Left colon (tissue), 2 donors: ENCODE measurements at regions not wholly inside any gene's neighbourhood (a gene's known extent, or its start where the extent isn't known, plus 50 kb on each side); places are given as distances from the start of the nearest gene placed in this dataset.
"Not testable (repeated sequence)": the region's sequence is repeated elsewhere in the genome, so short reads cannot be mapped to it uniquely, and the experiment has no call there.

Experiments
- ATAC-seq: fragments of 200-7000 bp; cut with Tn5 transposase; one replicate; pipeline ENCODE4 v1.9.1; 2020; ENCODE audit warnings: mild to moderate bottlenecking, moderate library complexity
- DNase-seq, 2 donors: peaks; one replicate each; pipeline ENCODE4 v3.0.0-alpha.2; 2020
- intact Hi-C, 2 donors: fragments of 100-400 bp; cut with DNase I in 1 of 2; cut with micrococcal nuclease in 1 of 2; formaldehyde crosslinking; loops; one replicate each; pipeline versions ENCODE4 v1.11.2 to v1.14.0; 2022; cut with DNase I, micrococcal nuclease
- donor health status: DM: no; HTN: no; CAD: no.
- donor health status: DM: yes; HTN: yes; CAD: no.

DNA sequence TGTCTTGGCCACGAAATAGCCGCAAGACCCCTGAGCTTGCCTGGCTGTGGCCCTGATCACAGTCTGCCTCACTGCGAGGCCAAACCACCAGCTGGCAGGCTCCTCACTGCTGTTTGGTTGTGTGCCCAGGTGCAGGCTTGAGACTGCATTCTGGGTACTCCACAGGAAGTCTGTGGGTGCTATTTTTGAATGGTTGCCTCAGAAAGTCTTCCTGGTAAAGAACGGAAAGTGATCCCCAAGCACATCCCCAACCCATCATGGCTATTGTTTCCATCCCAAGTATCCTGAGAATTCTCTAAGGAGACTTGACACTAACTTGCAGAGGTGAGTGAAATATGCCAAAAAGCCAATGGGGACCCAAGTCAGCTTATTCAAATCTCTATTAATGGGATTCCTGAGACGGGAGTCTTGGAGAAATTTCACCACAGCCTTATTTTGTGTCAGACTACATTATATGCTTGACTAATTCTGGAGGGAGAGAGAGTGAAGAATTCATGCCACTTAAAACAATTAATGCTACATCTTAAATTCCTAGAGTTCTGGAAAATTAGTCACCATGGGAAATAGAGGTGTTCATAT is 170.9 kb downstream of the RAMP3 start:
- ATAC-seq (no peak), DNase-seq (no peak)
- intact Hi-C loops, result no loop called here

DNA sequence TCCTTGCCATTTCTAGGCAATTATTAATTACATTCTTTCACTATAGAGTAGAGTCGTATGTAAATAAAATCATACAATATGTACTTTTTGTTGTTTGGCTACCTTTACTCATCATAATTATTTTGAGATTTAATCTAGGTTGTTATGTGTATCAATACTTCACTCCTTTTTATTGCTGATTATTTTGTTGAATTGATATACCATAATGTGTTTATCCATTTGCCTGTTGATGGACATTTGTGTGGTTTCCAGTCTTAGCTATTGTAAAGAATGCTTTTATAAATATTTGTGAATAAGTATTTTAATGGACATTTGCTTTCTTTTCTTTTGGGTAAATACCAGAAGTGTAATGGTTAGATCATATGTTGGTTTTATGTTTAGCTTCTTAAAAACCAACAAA is 174.0 kb downstream of the RAMP3 start:
- intact Hi-C loops, result no loop called here
- ATAC-seq, result no peak
- no peak for DNase-seq

DNA sequence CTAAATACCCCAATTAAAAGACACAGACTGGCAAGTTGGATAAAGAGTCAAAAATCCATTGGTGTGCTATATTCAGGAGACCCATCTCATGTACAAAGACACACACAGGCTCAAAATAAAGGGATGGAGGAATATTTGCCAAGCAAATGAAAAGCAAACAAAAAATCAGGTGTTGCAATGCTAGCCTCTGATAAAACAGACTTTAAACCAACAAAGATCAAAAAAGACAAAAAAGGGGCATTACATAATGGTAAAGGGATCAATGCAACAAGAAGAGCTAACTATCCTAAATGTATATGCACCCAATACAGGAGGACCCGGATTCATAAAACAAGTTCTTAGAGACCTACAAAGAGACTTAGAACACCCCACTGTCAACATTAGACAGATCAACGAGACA is 177.4 kb downstream of the RAMP3 start:
- DNase-seq, intact Hi-C loops, ATAC-seq: not testable (repeated sequence)

DNA sequence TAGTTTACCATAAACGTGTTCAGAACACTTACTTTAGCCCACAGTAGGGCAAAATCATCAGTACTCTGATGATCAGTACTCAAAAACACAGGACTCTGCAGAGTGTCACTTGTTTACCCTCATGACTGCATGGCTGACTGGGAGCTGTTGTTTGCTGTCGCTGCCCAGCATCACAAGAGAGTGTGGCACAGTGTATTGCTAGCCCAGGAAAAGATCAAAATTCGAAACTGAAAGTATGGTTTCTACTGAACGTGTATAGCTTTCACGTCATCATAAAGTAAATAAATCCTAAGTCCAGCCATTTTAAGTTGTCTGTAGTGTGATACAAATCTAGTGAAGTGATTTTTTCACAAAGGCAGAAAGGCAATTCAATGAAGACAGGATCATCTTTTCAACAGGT is 184.6 kb downstream of the RAMP3 start:
- ATAC-seq (no peak), DNase-seq (no peak)
- intact Hi-C loops, result no loop called here

DNA sequence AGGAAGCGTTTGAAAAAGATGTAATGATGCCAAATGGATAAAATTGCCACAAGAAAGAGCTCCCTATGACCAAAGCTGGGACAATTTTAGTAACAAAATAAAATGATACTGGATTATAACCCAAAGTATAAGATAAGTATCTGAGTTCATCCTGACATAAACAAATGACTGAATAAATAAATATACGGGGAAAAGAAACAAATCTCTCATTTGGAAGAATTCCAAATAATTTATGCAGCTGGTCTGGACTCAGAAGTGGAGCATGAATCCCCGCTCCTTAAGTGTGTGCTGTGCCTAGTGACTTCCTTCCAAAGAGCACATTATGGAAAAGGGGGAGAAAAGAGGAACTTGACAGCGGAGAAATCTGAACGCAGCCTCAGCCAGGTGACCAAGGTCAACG is 186.2 kb downstream of the RAMP3 start:
- DNase-seq, result no peak
- ATAC-seq, result no peak
- intact Hi-C loops, result no loop called here

DNA sequence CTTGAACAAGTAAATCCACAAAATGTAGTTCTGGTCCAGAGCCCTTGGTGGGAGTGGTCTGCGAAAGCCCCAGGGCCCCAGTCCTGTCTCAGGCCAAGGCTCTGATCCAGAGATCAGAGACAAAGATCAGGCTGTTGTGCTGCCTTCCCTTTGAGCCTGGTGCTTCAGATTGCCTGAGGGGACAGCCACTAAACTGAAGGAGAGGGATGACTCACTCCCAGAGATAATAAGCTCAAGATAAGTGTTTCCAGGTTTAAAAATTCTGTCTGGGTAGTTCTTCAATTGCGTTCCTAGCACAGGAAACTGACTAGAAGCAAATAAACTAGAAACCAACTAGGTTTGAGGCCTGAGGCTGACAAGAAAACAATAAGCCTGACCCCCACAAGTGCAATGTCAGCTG is 190.2 kb downstream of the RAMP3 start:
- DNase-seq (no peak), ATAC-seq (no peak)
- intact Hi-C loops, result no loop called here

DNA sequence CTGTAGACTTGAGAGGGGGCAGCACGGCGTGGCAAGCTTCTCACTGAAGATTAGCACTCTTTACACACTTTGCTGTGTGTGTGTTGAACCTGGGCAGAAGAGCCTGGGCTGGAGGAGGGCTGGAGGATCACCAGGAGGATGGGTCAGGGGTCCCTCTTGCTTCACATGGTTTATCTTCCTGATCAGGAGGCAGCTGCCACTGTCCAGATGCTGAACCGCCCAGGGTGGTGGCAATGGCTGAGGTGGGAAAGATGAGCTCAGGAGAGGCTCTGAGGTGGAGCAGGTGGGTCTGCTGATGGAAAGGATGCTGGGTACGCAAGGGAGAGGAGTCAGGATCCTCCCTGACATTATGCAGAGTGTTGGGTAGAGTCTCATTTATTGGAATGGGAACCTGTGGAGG is 191.5 kb downstream of the RAMP3 start:
- DNase-seq, result no peak
- ATAC-seq, result no peak
- intact Hi-C loops, result no loop called here

DNA sequence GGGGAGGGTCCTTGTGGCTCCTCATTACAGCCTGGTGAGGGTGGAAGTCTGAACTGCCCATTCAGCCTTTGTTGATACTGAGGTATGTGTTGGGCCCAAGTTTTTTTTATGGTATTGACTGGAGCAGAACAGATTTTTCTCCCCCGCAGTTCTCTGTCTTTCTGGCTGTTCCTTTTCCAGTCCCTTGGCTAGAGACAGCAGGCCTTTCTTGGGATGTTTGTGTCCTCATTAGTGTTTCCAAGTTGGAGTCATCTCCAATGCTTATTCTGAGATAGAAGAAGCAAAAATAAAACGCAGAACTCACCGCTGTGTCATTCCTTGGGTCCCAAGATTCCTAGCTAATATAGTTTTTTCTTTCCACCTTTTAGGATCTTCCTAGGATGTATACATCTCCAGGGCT is 193.3 kb downstream of the RAMP3 start:
- DNase-seq (no peak), ATAC-seq (no peak)
- intact Hi-C loops, result no loop called here

DNA sequence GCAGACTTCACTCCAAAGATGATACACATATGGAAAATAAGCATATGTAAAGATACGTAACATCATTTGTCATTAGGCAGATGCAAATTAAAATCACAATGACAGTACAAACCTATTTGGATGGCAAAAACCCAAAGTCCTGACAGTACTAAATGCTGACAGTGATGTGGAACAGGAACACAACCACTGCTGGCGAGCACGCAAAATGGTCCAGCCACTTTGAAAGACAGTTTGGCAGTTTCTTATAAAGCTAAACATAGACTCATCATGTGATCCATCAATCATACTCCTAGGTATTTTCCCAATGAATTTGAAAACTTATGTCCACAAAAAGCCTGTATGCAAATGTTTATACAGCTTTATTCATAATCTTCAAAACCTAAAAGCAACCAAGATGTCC is 200.7 kb downstream of the RAMP3 start:
- DNase-seq, result no peak
- intact Hi-C loops, result no loop called here
- ATAC-seq, result no peak

DNA sequence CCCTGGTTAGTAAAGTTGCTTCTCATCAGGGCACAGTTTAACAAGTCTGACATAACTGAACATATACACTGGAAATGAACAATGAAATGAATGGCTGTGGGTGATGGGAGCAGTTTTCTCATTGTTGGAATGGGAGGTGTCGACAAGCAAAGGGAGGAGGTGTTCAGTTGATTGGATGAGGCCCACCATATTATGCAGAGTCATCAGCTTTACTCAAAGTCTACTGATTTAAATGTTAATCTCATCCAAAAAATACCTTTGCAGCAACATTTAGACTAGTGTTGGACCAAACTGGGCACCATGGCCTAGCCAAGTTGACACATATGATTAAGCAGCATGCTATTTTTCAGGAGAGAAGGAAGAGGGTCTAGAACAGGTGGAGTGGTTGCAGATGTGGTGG is 201.7 kb downstream of the RAMP3 start:
- no peak for DNase-seq
- no peak for ATAC-seq
- intact Hi-C loops, result no loop called here

DNA sequence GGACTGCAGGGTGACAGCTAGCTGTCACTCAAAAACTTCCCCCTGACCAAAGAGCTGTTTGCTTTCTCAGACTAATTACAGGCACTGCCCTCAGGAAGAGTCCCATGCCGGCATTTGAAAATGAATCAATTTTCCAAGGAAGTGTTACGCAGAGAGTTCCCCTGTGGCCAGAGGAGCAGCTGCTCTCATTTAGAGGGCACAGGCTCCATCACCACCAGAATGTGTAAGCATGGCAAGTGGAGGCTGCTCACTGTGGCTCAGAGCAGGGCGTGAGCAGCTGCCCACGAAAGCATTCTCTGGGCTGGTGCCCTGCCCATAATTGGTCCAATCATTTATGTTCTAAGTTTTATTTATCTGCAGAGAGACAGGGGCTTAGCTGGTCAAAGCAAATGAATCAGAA is 202.2 kb downstream of the RAMP3 start:
- DNase-seq (no peak), ATAC-seq (no peak)
- intact Hi-C loops, result no loop called here

DNA sequence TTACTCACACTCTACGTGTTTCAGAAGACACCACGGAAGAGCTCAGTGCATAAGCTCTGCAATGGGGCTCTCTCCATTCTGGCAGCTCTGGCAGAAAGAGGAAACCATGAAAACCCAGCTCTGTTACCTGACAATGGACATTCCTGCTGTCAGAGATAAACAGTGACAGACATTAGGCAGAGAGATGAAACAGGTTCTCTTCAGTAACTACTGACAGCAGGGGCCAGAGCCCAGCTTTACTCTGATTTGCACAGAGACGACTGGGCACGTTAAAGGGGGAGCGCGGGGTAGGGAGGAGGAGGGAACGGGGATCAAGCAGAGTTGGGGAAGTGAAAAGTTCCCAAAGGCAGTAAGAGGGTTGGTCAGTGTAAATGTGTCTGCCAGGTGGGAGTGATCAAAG is 206.1 kb downstream of the RAMP3 start:
- ATAC-seq (no peak), DNase-seq (no peak)
- intact Hi-C loops, result no loop called here

DNA sequence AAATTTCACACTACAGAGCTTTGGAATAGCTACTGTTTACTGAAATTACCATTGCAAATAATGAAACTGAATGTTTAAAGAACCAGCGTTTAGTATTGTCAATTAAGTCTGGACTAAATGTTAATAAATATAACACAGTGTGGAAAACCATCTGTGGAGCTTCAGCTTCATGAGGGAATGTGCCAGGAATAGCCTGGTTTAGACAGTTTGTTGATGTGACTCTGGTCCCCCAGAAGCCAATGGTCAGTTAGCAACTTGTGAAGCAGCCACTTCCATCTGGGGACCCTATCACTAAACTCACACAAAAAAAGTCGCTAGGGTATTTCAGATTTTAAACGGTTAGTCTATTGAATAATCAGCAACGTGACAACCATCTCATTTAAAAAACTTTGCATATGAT is 207.8 kb downstream of the RAMP3 start:
- intact Hi-C loops, result no loop called here
- ATAC-seq (no peak), DNase-seq (no peak)

DNA sequence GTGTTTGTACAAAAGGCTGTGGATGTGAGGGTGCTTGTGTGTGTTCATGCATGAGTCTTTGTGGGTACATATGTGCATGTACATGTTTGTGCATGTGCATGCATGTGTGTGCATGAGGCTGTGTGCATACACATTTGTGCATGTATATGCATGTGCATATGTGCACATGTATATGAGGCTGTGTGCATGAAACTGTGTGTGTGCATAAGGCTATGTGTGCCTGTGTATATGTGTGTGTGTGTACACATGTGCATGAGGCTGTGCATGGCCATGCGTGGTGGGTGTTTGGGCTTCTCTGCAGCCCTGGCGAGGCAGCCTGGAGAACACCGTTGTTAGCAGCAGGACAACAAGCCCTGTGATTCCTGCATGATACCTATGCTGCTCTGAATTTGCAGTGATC is 207.7 kb upstream of the ADCY1 start:
- DNase-seq (no peak), ATAC-seq (no peak)
- intact Hi-C loops, result no loop called here

DNA sequence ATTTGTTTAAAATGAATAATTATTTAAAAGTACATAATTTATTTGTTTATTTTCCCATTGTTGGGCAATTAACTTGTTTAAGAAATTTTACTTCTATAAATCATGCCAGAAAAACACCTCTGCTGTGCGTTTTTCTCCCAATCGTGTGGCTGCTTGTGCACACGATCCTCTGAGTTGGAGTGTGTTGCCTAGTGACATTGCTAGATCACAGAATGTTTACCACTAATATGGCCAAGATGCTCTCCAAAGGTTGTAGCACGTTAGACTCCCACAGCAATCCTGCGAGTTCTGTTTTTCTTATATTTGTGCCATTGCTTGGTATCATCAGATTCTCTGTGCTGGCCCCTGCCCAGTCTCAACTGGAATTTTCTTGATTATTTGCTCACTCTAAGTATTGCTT is 207.1 kb upstream of the ADCY1 start:
- DNase-seq (no peak), ATAC-seq (no peak)
- intact Hi-C loops, result no loop called here

DNA sequence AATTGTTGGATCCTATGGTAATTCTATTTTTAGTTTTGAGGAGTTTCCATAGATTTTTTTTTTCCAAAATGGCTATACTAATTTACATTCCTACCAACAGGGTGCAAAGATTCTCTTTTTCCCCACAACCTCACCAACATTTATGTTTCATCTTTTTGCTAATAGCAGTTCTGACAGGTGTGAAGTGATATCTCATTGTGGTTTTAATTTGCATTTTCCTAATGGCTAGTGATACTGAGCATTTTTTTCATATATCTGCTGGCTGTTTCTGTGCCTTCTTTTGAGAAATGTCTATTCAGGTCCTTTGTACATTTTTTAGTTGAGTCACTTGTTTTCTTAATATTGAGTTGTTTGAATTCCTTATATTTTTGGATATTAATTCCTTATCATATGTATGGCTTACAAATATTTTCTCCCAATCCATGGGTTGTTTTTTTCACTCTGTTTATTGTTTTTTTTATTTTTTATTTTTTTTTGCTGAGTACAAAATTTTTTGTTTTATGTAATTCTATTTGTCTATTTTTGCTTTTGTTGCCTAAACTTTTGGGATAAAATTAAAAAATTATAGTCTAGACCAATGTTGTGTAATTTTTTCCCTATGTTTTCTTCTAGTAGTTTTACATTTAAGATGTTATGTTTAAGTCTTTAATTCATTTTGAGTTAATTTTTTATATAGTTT is 205.9 kb upstream of the ADCY1 start:
- ATAC-seq, result no peak
- no peak for DNase-seq
- intact Hi-C loops, result no loop called here

DNA sequence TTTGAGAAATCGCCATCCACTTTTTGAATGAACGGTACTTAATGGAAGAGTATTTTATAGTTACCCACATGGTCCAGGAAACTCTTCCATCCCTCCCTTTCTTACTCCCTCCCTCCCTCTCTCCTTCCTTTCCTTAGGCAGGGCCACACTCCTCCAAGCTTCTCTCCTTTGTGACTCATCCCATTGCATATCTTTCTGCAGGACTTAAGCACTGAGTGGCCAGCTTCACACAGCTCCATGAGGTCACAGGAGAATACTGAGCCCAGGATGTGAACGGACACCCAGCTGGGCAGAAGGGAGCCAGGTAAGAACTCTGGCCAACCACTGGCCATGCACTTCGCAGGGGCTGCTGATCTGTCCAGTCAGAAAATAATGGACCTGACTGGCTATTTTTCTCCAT is 189.7 kb upstream of the ADCY1 start:
- DNase-seq, result no peak
- ATAC-seq, result no peak
- intact Hi-C loops, result no loop called here

DNA sequence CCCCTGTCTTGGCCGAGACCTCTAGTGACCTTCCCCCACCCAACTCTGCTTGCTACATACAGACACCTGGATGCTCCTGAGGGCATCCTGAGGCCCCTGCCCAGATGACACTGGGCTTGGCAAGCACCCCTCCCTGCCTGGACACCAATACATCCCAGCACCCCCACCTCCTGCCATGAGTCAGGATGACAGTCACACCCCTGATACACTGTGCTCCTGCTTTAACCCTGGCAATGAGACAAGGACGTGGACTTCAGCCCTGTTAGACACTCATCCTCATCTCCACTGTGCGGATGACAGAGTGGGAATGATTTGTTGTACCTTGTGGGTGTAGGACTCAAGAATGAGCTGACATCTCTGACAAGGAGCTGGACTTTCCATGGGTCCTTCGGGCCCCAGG is 186.3 kb upstream of the ADCY1 start:
- no peak for DNase-seq
- ATAC-seq, result no peak
- intact Hi-C loops, result no loop called here

DNA sequence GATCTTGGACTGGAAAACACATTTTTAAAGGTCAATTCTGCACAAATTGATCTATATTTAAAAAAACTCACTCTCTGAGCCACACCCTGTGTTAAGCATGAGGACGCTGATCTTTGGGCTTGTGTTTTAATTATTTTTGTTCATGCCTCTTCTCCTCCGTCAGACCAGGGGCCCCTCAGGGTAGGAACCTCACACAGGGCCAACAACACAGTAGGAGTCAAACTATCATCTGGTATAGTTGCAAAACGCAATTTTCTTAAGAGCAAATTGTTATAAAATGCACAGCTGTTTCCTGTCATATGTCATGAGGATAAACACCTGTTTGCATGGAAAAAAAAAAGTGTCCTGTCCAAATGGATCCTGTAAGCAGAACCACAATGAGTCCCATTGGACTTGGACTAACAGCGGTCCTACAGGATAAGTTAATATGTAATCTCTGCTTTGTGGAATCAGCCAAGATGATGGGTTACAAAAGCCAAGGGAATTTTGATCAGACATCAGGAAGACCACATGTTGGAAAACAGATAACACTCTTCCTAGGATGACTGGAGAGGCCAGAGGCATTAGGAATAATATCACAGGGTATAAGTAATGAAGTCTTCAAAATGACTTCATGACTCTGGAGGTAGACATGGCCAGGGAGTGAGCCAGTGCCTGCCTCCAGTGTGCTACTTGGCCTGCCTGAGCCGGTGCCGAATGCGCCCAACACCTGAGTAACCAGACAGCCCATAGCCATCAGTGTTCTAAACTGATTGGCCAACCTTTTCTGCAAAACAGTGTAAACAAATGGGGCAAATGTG is 184.9 kb upstream of the ADCY1 start:
- no peak for DNase-seq
- no peak for ATAC-seq
- intact Hi-C loops, result no loop called here

DNA sequence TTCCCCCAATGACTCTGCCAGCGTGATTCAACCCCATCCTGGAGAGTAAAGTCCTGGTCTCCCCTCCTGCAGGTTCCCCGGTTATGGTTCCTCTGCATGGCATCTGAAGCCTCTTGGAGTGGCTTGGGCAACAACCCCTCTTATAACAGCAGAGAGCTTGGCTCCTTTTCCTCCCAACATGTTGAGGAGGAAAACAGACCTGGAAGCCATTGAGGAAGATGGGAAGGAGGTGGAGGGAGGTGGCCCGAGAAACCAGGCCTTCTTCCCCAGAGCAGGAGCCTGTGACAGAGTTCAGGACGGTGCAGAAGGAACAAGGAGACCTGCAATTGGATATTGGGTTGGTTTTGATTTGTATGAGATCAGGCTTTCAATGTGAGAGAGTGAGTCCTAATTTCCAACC is 184.0 kb upstream of the ADCY1 start:
- ATAC-seq, result no peak
- no peak for DNase-seq
- intact Hi-C loops, result no loop called here

DNA sequence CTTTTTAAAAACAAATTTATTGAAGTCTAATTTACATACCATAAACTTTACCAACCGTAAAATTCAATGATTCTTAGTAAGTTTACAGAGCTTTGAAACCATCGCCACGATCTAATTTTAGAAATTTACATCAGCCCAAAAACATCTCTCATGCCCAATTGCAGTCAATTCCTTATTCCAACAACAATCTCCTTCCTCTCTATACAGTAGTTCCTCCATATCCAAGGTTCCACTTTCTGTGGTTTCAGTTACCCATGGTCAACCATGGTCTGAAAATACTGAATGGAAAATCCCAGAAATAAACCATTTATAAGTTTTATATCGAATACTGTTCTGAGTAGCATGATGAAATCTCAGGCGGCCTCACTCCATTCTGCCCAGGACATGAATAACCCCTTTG is 183.4 kb upstream of the ADCY1 start:
- ATAC-seq (no peak), DNase-seq (no peak)
- intact Hi-C loops, result no loop called here
